ENCODE measurements at regions not wholly inside any gene's neighbourhood (a gene's known extent, or its start where the extent isn't known, plus 50 kb on each side); places are given as distances from the start of the nearest gene placed in this dataset.
"Not testable (repeated sequence)": the region's sequence is repeated elsewhere in the genome, so short reads cannot be mapped to it uniquely, and the experiment has no call there.

DNA sequence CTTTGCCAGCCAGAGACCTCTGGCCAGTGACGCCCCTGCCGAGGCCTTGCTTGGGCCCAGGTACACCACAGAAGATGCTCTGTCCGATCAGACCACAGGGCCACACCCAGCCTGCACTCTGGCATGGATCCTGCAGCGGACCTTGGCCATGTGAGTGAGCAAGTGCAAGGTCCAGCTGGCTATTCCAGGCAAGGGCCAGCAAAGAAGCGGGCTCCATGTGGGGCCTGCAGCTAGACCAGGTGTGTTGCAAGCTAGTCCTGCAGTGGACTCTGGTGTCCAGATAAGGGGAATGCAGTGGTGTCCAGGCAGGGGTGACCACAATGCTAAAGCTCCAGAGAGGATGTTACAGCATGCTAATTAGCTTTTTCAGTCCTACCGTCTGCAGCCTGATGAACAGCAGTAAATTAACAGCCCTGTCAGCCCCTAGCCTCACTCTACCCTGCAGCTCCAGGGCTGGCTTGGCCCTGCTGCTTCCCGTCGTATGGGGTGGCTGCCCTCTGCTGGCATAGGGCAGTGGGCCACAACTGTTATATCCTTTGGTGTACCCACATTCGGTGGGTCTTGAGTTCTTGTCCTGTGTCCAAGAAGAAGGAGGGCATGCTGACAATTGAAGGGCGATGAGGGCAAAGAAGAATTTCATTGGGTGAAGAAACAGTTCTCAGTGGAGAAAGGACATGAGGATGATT, 284.5 kb upstream of the POU5F2 start:
- peak in 1 of 14 donors; percentile 3 for DNase-seq

DNA sequence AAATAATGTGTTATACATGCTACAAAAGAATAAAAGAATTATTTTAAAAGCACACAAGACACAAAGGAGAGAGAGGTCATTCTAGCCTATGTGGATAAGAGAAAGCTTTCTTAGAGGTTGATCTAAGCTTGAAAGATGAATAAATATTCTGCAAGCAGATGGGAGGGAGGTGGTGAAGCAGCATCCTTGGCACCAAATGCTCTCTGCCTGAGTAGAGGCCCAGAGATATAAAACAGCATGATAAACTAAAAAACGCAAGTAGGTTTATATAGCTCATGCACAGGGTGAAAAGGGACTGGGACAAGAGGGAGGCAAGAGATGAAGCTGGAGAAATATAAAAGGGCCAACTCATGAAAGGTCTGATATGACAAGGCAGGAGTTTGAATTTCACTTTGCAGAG, 283.2 kb upstream of the POU5F2 start:
- DNase-seq, result peak in 1 of 14 donors; percentile 11

DNA sequence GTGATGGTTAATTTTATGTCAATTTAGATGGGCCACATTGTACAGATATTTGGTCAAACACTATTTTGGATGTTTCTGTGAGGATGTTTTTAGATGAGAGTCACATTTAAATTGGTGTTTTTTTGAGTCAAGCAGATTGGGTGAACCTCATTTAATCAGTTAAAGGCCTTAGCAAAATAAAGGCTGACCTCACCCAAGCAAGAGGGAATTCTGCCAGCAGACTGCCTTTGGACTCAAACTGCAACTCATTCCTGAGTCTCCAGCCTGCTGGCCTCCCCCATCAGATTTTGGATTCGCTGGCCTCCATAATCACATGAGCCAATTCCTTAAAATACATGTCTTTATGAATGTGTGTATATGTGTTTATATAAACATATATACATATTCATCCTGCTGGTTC, 282.7 kb upstream of the POU5F2 start:
- peak in 1 of 14 donors; percentile 6 for DNase-seq

DNA sequence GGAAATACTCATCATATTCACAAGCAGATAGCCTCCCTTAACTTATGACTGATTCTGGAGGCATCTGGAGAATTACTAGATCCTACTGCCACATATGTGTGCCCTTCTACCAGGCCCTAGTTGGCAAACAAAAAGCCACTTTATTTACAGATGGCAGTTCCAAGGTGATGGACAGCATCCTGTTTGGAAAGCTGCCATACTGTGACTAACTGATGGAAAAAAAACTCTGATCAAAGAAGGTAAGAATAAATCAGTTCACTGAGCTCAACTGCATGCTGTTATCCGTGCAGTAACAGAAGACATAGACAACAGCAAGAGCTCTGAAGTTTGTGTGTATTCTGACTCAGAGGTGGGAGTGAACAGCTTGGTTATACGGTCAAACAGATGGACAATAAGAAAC, 279.8 kb upstream of the POU5F2 start:
- DNase-seq, result peak in 1 of 14 donors; percentile 11

DNA sequence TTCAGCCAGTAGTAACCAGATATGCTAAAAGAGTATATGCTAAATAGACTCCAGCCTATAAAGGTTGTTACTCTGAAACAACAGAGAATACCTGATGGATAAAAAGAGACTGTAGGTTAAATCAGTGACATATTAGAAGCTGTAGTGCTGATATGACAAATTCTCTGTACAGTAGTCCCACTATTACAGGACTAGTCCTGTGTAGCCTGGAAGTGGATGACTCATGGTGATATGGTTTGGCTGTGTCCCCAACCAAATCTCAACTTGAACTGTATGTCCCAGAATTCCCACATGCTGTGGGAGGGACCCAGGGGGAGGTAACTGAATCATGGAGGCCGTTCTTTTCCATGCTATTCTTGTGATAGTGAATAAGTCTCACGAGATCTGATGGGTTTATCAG, 276.2 kb upstream of the POU5F2 start:
- no peak for DNase-seq

DNA sequence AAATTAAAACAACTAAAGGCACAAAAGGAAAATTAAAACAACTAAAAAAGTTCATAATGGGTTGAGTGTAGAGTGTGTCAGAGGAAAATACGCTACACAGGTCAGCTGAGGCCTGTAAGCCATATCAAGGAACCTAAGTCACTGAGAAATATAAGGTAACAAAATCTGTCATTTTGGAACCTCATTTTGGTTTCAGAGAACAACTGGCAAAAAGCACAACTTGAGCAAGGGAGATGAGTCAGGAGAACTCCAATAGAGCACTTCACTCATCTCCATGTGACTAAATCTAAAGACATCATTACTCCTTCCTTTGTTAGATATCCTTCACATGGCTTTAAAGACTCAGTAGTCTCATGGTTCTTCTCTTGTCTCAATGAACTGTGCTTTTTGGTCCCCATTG, 269.4 kb upstream of the POU5F2 start:
- no peak for DNase-seq

DNA sequence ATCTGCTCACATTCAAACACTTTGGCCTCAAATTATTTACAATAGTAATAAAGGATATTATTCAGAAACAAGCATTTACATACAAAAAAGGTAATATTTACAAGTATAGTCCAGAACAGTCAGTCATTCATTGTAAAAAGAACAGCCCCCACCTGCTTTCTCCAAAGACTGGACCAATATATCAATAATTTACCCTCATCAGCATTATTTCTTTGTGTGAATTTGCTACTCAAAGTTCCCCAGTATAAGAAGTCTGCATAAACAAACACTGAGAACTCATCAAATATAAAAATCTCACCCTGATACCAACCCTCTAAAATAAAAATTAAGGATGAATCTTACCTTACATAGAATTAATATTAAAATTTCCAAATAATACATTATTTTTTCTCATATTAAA, 267.8 kb upstream of the POU5F2 start:
- no peak for DNase-seq

DNA sequence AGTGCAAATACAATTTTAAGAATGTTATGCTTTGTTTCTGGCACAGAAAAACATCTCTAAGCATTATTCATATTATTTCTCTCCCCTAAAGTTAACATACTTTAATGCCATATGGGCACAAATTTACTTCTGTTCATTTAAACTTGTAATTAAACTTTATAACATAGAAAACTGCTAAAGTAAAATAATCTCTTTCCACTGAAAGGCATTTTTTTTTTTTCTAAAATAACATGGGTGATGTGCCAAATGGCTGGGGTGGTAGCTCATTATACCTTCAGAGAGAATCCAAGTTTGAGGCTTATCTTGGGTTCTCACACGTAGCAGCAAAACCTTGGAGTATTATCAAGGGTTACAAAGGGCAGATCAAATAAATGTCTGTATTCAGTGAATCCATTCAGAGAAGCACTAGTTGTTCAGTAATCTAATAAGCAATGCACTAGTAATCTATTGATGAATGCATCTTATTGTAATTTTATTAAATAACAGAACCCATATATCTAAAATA, 257.6 kb upstream of the POU5F2 start:
- no peak for DNase-seq

DNA sequence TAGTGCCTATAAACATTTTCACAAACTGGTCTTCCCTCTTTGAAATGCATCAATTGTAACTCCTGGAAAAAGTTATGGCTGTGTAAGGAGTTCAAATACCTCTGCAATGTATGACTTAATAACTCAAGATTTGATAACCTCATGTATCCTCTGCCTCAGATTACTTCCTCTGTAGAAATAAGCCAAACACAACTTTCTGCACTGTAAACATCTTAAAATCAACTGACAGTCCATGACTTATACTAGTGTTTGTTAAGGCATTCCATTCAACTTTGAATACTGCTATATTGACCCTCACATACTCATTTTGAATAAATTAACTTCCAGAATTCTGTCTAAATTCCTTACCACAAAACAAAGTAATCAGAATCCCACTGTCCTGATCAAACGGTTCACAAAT, 256.2 kb upstream of the POU5F2 start:
- no peak for DNase-seq

DNA sequence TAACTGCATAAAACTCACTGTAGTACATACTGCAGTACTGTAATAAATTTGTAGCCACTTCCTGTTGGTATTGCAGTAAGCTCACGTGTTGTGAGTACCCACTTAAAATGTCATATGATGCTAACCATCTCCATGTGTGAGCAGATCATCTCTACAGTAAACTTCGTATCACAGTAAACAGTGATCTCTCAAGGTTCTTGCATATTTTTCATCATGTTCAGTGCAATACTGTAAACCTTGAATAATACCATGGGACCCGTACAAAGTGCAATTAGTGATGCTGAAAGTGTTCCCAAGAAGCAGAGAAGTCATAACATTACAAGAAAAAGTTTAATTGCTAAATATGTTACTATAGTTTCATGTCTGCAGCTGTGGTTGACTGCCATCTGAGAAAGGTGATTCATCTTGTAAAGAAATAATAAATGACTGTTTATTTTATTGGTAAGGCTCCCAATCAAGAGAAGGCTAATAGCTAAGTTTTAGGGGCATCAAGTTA, 253.8 kb upstream of the POU5F2 start:
- DNase-seq, result no peak

DNA sequence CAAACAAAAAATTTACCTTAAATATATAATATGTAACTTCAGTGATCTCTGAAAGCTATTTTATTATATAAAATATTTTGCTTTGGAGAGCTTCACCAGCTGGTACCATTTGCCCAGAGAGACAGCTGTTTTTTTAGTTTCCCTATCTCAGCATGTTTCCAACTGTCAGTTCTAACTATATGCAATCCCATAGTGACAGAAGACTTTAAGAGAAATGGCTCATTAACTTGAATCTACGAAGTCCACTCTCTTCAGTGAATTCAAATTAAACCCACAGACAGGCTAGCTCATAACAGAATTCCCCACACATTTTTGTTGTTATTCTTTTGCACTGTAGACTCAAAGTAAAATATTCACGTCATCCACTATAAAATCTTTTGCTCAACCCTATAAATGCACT, 251.8 kb upstream of the POU5F2 start:
- no peak for DNase-seq

DNA sequence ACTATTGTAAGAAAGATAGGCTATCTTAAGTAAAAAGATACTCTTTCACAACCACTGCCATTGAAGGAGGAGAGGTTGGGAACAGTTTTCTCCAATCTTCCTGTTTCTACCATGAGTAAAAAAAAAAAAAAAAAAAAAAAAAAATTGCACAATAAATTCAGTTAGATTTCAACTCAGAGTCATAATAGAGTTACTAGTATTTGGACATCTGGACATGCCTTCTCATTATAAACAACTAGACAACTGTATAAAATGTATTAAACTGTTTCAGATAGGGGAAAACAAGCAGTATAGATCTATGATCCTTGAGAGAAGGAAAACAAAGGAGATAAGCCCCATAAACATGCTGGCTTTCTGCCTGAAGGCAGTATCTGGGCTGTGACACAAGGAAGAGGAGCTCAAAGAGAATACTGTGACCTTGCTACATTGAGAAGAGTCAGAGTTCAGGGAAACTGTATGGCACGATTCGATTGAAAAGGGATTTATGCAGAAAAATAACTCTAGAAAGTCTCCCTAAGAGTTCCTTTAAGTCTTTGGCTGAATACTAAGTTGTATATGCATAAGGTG, 249.2 kb upstream of the POU5F2 start:
- DNase-seq, result no peak

DNA sequence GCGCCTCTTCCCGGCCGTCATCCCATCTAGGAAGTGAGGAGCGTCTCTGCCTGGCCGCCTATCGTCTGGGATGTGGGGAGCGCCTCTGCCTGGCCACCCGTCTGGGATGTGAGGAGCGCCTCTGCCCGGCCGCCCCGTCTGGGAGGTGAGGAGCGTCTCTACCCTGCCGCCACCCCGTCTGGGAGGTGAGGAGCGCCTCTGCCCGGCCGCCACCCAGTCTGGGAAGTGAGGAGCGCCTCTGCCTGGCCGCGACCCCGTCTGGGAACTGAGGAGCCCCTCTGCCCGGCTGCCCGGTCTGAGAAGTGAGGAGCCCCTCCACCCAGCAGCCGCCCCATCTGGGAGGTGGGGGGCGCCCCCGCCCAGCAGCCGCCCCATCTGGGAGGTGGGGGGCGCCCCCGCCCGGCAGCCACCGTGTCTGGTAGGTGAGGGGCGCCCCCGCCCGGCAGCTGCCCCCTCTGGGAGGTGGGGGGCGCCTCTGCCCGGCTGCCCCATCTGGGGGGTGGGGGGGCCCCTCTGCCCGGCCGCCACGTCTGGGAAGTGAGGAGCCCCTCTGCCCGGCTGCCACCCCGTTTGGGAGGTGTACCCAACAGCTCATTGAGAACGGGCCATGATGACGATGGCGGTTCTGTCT, 244.7 kb upstream of the POU5F2 start:
- DNase-seq, result not testable (repeated sequence)

DNA sequence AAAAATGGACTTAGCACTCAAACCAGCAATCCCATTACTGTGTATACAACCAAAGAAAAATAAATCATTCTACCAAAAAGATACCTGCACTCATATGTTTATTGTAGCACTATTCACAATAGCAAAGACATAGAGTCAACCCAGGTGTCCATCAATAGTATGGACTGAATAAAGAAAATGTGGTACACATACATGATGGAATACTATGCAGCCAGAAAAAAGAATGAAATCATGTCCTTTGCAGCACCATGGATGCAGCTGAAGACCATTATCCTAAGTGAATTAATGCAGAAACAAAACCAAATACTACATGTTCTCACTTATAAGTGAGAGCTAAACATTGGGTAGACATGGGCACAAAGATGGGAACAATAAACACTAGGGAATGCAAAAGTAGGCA, 236.8 kb upstream of the POU5F2 start:
- no peak for DNase-seq

DNA sequence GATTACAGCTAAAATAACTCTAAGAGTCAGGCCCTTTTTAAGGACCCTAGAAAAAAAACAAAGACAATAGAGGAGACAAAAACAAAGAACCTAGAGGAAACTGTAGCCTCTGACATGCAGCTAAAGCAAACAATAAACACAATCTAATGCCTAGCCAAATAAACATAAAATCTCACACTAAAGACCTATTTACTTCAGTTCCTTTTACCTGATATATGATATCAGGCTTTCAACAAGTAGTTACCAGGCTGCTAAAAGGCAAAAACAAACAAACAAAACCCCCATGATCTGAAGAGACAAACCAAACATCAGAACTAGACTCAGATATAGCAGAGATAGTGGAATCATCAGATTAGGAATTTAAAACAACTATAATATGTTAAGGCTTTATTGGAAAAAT, 226.5 kb upstream of the POU5F2 start:
- DNase-seq, result no peak

DNA sequence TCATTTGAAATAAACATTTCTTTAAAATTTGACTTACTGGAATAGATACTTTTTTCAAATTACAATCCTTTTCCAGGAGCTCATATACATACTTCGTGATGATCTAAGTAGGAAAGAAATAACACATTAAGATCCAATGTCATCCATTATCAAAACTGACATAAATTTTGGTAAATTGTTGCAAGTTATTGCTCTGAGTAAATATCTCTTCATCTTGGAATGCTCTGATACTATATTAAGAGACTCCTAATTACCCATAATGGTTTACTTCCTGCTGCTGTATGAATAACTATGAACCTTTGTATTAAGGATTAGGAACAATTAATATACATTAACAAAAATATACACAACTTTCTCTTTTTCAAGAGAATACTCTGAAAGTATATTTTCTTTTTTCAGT, 223.0 kb upstream of the POU5F2 start:
- no peak for DNase-seq

DNA sequence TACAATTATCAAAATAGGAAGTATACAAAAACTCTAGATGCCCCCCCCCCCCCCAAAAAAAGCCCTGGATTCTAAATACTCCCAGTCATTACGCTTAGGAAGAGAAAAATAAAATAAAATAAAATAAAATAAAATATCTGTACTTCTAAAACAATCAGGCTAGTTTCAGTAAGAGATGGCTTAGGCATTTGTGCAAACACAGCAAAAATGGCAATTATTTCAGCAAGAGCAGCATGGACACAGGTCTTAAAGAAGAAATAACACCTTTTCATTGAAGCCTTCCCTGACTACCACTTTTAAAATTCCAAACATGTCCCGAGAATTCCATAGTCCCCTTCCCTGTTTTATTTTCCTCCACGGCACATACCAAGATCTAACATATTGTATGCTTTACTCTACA, 218.6 kb upstream of the POU5F2 start:
- DNase-seq, result no peak

DNA sequence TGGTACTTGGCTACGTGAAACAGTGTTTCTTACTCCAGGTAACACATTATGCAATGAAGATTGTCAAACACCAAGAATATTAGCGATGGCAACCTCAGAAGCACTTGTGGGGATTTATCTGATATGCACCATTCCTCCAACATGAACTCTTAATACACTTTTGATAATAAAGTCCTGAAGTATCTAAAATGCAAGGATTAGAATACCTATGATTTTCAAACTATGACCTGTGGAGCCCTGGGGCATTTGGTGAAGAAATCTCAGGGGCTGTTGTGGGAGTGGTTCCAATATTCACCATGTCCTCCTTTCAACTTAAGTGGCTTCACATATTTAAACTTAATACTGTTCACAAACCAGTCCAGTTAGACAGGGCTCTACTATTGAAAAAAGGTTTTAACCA, 214.6 kb upstream of the POU5F2 start:
- no peak for DNase-seq

DNA sequence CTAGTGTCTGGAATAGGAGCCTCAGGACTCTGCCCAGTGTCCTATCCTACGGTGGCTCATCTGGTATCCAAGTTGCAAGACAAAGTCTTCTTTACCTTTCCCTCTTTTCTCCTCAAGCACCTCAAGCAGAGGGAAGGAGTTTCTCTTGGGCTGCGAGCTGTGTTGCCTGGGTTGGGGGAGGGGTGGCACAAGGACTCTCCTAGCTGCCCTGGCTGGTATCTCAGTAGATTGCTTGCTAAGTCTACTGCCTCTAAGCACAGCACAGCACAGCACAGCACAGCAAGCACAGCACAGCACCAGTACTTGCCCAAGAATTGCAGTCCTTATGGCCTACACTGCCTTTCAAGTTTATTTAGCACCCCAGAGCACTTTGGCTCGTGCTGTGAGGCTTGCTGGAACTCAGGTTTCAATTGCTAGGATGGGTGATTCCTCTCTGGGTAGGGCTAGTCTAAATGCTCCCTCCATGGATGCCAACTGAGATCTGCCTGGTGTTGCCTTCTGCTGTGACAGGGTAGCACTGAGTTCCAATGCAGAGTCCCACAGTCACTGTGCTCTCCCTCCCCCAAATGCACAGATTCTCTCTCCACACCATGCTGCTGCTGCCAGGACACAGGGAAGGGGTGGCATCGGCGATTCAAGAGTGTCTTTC, 213.1 kb upstream of the POU5F2 start:
- DNase-seq, result no peak

DNA sequence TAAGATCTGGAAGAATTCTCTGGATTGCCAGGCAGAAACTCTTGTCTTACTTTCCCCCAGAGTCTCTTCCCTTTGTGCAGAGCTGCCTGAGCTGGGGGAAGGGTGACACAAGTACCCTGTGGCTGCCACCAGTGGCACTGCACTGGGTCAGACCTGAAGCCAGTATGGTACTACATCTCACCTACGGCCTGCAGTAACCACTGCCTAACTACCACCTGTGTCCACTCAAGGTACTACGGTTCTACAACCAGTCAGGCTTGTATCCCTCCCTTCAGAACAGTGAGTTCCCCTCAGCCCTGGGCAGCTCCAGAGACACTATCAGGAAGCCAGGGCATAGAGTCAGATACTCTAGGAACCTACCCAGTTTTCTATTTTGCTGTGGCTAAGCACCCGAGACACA, 212.0 kb upstream of the POU5F2 start:
- no peak for DNase-seq

DNA sequence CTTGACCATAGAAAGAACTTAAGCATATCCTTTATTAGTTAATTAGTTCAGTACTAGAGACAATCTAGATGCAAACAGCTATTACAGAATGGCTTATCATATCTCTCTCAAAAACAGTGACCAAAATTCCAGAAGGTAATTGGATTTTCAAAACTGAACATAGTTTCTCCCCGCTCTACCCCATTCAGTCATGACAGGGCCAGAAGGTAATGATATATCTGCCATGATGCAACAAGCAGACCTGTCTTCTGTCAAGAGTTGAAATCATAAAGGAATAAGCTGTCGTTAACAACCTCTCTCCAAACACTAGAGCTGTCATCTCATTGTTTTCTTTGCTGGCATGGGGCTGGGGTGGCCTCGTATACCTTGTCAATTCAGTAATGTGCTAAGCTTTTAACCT, 200.5 kb upstream of the POU5F2 start:
- no peak for DNase-seq

DNA sequence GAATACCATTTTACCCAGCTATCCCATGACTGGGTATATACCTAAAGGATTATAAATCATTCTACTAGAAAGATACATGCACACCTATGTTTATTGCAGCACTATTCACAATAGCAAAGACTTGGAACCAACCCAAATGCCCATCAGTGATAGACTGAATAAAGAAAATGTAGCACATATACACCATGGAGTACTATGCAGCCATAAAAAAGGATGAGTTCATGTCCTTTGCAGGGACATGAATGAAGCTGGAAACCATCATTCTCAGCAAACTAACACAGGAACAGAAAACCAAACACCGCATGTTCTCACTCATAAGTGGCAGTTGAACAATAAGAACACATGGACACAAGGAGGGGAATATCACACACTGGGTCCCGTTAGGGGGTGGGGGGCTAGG, 191.9 kb upstream of the POU5F2 start:
- DNase-seq, result not testable (repeated sequence)

DNA sequence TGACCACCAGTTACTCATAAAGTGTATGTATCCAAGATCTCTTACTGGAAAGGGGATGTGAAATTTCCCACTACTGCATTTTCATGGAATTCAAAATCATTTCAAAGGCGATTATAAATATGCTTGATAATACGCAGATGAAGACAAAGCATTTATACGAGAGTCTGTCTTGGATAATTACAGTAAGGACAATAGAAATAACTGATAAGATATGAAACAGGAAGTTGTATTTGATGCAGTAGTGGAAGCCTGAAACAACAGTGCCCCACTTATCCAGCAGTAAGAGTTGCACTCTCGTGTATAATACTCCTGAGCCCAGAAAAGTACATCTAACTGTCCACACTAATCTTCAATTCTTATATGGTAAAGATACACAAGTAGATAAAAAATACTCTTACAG, 188.7 kb upstream of the POU5F2 start:
- DNase-seq, result no peak
